NCI-H524 (cell line): ENCODE measurements at regions not wholly inside any gene's neighbourhood (a gene's known extent, or its start where the extent isn't known, plus 50 kb on each side); places are given as distances from the start of the nearest gene placed in this dataset.
"Not testable (repeated sequence)": the region's sequence is repeated elsewhere in the genome, so short reads cannot be mapped to it uniquely, and the experiment has no call there.

Experiments
- DNase-seq, 2 experiments: peaks; one replicate each; lab custom pipeline; 2025; lab: John Stamatoyannopoulos, UW

- DNase-seq = peak in 1 of 2 experiments; percentile 8
Measured at GRCh38 chr5:68661237-68661636, 432.6 kb upstream of the SLC30A5 start.

DNA sequence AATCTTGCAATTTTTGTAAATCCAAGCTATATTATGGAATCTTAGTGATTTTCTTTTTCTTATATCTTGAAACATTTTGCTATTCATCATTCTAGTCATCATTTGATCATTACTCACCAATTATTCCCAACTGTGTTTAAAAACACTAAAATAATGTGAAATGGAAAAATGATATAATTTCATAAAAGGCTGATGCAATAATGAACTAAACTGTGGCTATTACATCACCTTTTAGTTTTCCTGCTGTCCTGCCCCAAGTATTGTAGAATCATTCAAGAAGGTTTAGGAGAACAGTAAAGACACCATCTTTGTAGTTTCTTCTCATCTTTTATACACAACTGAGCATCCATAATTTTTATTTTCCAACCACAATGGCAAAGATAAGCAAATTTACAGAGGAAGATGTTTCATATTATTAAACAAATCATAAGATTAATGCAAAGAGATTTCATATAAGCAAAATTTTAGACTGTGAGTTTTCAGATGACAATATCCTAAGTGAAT is 431.0 kb upstream of the SLC30A5 start:
- no peak for DNase-seq

DNA sequence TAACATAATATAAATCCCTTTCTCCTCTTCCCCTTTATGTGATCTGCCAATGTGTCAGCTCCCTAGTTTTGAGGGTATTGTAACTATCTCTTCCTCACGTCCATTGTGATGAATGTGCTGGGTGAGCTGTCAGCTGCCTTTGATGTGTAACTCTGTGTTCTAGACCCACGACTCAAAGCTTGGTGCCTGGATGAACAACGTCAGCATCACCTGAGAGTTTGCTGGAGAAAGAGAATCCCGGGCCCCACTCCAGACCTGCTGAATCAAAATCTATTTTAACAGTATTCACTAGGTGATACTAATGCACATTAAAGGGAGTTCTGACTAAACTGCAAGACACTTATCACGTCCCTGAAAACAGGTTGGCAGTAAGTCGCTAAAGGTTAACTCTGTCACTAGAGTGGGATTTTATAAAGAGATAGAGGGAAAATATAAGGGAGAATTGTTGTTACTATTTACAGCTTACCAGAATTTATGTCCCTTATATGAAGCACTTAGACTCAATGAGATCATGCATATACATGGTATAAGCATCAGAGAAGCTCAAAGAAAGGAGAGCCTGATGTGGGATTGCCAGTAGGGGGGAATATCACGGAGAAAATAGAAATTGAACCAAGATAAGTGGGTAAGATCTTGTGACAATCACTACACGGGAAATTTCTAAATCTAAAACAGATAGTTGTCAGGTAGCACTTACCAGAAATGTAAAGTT is 423.8 kb upstream of the SLC30A5 start:
- no peak for DNase-seq

DNA sequence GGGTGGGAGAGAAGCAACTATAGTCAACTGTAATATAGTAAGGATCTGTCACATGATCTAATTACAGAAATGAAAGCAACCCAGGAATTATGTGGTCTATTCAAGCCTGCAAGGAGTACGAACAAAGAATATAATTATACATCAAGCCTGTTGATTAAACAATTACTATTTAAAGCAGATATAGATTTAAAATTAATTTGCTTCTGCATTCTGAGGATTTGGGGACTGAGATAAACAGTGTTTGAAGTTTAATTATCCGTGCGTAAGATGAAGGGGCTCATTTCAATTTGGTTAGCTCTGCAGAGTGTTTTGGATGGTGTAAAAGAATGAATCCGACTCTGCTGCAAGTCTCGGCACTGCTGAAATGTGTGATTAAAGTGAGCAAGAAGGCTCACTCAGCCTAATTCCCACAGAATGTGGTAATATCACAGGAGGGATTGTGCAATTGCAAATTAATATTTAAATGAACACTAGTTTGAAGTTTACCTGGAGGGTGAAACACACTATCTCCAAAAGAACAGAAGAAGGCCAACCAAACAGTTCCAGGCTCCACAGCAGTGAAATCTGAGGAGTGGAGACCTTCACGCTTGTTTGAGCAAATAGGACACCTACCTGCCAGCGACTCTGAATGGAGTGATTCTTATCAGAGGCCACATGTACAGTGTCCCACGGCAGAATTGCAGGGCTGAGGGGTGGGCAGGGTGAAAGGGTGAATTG is 420.6 kb upstream of the SLC30A5 start:
- DNase-seq = no peak

- no peak for DNase-seq
Measured at GRCh38 chr5:68673823-68674180, 420.0 kb upstream of the SLC30A5 start.

- DNase-seq = no peak
Measured at GRCh38 chr5:68679041-68679440, 414.8 kb upstream of the SLC30A5 start.

DNA sequence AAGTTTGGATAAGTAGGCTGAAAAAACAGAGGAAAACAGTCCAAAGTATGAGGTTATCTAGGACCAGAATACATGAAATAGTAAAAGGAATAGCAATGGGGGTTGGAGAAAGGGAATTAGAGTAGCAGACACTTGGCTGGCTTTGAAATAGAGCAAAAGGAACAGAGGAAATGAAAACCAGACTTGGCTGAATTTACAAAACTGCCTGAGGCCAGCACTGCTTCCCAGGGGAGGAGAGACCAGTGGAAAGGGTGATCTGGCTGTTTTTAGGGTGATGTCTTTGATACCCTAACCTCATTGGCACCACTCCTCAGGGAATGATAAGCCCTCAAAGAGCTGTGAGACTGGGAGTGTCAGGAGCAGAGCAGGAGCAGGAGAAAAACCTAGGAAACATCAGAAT is 413.4 kb upstream of the SLC30A5 start:
- no peak for DNase-seq

DNA sequence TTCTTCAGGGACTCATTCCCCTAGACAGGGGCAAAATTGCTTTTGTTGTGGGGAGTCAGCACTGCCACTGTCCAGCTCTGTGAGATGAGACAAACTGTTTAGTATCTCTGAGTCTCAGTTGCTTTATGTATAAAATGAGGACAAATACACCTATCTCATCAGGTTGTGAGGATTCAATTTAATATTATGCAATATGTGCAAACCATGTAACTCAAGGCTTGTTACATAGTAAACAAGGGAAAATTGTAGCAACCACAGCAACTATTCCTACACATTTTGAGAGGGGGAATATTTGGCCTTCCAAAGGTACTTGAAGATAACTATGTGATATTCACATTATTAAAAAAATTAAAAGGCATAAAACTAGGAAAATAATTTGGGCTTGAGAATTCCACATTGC is 411.9 kb upstream of the SLC30A5 start:
- DNase-seq = no peak

DNA sequence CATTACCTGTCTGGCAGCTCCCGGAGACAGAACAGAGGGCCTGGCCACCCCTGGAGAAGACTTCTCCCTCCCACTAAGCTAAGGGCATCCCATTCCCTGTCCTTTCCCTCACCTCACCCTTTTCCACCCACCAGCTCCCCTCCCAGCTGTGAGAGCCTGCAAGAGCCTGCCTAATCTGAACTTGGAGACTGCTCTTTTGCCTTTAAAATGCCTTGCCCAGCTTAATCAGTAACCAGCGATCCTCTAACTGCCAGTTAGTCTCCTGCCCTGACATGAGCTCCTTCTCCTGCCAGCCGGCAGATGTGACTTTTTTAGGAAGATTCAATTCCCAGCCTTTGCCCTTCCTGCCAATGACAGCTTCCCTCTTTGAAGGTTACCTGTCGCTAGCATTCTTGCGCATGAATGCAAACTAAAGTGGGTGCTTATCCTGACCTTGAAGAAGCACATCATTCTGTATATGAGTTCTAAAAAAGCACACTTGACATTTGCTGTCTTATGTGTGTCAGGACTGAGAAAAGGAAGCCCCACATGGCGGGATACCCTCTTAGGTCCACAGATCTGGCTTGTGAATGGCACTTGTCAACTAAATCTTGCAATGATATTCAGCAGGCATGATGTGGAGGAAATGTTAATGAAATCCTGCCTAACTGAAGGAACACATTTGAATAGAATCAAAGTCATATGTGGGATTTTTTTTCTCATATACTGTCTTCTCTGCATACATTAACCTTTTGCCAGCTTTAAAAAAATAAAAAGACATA is 411.2 kb upstream of the SLC30A5 start:
- peak in 1 of 2 experiments; percentile 13 for DNase-seq

GRCh38 chr5:68683632-68684036 is 410.2 kb upstream of the SLC30A5 start:
- DNase-seq = no peak

GRCh38 chr5:68685863-68686262 is 408.0 kb upstream of the SLC30A5 start:
- DNase-seq = peak in 1 of 2 experiments; percentile 35

DNA sequence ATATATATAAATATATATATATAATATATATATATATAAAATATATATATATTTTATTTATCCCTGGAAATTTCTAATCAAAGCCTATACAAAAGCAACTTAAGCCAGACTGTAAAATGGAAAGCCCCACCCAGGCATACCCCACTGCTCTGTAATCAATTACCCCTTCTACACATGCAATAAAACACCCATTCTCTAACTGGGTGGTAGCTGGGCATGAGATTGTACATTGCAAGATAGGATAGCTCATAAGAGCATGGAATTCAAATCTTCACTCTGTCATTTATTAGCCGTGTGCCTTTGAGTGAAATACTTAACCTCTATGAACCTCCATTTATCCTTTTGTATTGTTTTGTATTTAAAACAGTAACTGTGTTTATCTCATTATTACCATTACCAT is 405.3 kb upstream of the SLC30A5 start:
- no peak for DNase-seq

DNA sequence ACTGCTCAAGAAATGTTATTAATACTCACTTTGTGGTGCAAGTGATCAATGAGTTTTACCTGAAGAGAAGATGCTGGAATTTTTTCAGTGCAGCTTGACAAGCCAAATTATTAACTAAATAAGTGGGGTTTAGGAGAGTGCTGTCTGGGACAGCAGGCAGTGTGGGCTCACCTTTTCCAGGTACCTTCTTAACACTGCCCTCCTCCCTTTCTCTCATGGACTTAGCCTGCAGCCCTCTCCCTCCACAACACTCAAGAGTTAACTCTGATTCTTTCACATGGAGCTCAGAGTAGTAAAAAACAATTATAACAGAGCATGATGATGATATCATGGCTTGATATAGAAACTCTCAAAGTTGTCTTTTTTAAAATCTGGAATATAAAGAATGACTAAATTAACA is 404.8 kb upstream of the SLC30A5 start:
- no peak for DNase-seq

DNA sequence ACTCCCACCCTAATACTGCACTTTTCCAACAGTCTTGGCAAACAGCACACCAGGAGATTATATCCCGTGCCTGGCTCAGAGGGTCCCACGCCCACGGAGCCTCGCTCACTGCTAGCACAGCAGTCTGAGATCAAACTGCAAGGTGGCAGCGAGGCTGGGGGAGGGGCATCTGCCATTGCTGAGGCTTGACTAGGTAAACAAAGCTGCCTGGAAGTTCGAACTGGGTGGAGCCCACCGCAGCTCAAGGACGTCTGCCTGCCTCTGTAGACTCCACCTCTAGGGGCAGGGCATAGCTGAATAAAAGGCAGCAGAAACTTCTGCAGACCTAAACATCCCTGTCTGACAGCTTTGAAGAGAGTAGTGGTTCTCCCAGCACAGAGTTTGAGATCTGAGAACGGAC is 401.9 kb upstream of the SLC30A5 start:
- not testable (repeated sequence) for DNase-seq

DNA sequence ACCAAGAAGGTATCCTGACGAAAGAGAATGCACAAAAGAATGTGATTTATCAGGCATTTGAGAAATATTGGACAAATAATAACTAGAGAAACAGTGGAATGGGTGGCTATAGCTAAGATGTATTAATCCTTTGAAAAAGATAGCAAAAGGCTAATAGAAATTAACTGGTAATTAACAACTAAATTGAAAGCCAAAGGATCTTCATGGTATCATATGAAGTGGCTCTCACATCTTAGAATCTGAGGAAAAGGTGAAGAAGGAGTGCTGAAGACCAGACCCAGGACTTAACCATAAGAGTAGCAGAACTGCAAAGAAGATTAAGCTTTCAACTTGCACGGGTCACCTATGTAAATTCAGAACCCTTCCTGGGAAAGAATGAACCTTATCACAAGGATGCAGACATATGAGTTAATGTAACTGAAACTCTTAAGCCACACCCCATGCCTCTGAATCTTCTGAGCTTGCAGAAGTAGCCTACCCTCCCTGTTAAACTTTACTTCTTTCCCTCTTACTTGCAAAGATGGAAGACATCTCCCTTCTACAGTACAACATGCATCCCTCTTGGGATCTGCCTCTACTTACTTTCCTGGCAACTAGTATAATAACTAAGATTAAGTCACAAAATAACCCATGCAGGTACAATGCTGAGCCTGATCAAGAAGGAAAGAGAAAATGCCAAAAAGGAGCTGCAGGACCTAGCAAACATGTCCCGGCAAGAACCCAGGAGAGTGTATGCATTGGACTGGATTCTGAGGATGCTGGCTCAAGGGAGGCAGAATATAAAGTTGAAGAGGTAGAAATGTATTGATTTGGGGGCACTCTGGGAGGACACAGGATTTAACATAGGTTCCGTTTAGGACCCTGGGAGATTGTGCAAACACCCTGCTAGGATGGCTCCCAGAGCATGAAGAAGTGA is 395.5 kb upstream of the SLC30A5 start:
- DNase-seq = no peak

GRCh38 chr5:68699966-68700365 is 393.8 kb upstream of the SLC30A5 start:
- DNase-seq = no peak

GRCh38 chr5:68707575-68707974 is 386.2 kb upstream of the SLC30A5 start:
- no peak for DNase-seq

DNA sequence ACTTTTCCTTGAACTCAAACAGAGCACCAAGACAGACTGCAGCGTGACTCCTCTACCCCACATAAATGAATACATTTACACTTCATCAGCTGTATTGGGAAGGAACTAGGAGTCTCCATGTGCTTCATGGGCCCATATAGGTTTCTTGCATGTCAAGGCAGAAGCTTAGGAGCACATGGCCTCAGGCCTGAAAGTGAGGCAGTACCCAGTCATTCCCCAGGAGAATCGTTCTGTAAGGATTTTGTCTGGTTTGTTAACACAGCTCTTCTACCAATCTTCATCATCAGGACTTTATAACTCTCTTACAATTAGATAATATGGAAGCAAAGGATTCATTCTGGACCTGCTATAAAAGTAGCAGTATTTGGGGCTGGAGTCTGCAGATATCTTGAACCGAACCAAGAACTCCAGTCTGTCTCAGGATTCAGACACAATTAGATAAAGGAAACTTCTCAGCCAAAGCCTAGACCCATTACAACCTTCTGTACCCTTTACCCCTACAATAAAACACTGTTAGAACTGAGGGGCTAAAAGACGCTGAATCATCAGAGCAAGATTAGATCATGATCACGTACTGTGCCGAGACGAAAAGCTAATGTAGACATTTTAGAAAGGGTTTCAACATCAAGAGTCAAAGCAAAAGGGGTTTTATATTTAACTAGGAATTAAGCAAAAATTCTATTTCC is 385.5 kb upstream of the SLC30A5 start:
- no peak for DNase-seq

DNA sequence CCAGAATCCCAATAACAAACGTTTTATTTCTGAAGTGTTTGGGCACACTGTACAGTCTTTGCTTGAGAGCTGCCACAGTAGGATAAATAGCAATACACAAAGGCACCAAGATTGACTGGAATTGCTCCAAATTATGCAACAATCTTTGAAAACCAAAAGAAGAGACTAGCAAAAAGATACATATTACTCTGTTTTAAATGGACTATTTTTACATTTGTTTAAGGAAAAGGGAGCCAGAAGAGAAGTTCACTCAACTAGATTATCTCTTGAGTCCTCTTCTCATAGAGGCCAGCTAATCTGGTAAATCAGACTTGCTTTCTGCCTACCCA is 385.0 kb upstream of the SLC30A5 start:
- DNase-seq = no peak

DNA sequence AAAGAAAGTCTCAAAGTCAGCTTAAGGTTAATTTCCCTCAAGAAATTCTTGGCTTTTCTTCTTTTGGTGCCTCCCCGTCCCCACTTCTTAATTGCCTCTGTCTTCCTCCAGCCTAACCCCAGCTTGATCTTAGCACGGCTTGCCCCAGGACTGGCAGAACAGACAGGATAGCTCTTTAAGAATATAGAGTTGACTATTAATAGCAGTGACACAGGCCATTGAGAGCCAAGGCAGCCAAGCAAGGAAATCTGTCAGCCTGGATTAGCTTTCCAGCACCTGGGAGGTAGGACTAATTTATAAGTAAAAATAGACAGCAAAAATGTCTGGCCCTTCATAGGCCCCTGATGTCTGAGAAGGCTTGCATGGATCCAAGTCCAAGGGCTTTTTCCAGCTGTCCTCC is 384.6 kb upstream of the SLC30A5 start:
- peak in 1 of 2 experiments; percentile 64 for DNase-seq

DNA sequence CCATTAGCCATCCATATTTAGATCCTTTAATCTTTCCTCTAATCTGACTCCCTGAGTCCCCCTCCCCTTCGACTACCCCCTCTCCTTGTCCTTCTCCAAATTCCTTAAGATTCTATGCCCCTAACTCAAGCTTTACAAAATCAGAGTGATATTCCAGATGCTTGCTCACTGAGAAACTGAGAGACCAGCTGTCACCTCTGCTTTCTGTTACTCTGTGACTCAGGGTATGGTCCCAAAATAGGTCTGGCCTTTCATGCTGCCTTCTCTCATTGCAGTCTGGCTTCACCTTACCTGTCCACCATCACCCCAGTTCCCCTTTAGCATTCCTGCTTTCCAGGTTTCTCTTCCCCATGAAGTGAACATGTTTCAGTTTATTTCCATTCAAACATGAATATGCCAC is 383.3 kb upstream of the SLC30A5 start:
- DNase-seq = peak; percentile 34 to 83
